NB4 (cell line): ENCODE measurements at regions not wholly inside any gene's neighbourhood (a gene's known extent, or its start where the extent isn't known, plus 50 kb on each side); places are given as distances from the start of the nearest gene placed in this dataset.
"Not testable (repeated sequence)": the region's sequence is repeated elsewhere in the genome, so short reads cannot be mapped to it uniquely, and the experiment has no call there.

ENCODE experiments used
- DNase-seq: peaks from one replicate; pipeline ENCODE4 v3.0.0; 2010; ENCODE audit warnings: low read depth
- H3K4me3 ChIP-seq: one replicate; pipeline ENCODE4 v1.5.1; 2011; ENCODE audit warnings: mild to moderate bottlenecking, low read depth, low read length, moderate library complexity
- CTCF ChIP-seq: IDR thresholded peaks from one replicate; pipeline ENCODE4 v1.5.1; 2012; ENCODE audit warnings: low read depth, low read length
- MYC ChIP-seq: IDR thresholded peaks from 2 replicates; pipeline ENCODE4 v1.6.1; 2011; ENCODE audit warnings: low read depth, low read length
- POLR2A ChIP-seq: IDR thresholded peaks from 2 replicates; pipeline ENCODE4 v1.6.1; 2011; ENCODE audit warnings: mild to moderate bottlenecking; ENCODE audit not compliant: insufficient read length; ENCODE audit errors: extremely low read depth
- TF ChIP-seq, protein P1 (sequence below): IDR thresholded peaks from 2 replicates; pipeline ENCODE4 v1.6.1; 2011; ENCODE audit warnings: low read depth, low read length

- DNase-seq: no peak
- TF ChIP-seq CTCF (no peak), MYC (no peak), POLR2A (no peak)
- TF ChIP-seq, protein P1, sequence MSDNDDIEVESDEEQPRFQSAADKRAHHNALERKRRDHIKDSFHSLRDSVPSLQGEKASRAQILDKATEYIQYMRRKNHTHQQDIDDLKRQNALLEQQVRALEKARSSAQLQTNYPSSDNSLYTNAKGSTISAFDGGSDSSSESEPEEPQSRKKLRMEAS: no peak
- H3K4me3 ChIP-seq: no peak overlapping the region
These were observed 116.2 kb downstream of the BMP4 start for GRCh38 chr14:53840444-53840843.

GRCh38 chr14:53838374-53838773 is 118.3 kb downstream of the BMP4 start:
- no peak overlapping the region for H3K4me3 ChIP-seq
- DNase-seq: no peak
- TF ChIP-seq POLR2A (no peak), MYC (no peak), CTCF (no peak)
- TF ChIP-seq, protein P1: no peak

GRCh38 chr14:53837656-53838055 is 119.0 kb downstream of the BMP4 start:
- H3K4me3 ChIP-seq, DNase-seq: not testable (repeated sequence)

- no peak for DNase-seq
- no peak overlapping the region for H3K4me3 ChIP-seq
- TF ChIP-seq, protein P1: no peak
- TF ChIP-seq CTCF (no peak), POLR2A (no peak), MYC (no peak)
These were observed 120.1 kb downstream of the BMP4 start for GRCh38 chr14:53836551-53836950.

DNA sequence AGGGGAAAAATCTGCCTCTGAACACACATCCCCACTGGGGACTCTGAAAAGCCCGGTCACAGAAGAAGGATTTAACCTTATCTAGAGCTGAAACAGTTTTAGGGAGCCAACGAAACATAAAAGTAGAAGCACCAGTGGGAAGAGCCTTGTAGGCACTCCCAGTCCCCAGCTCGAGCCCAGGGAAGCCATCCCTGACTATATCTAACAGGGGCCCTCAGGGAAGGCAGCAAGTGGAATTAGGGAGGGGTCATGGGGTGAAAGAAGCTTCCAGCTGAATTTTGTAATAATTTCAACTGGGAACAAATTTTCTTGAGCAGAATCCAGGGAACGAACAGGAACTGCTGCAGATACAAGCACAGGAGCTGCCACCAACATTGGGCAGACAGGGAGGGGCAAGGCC is 127.8 kb downstream of the BMP4 start:
- H3K4me3 ChIP-seq: no peak overlapping the region
- no peak for DNase-seq
- TF ChIP-seq CTCF (no peak), POLR2A (no peak), MYC (no peak)
- TF ChIP-seq, protein P1: no peak

- H3K4me3 ChIP-seq: no peak overlapping the region
- DNase-seq: no peak
- TF ChIP-seq, protein P1: no peak
- TF ChIP-seq POLR2A (no peak), MYC (no peak), CTCF (no peak)
These were observed 132.6 kb downstream of the BMP4 start for GRCh38 chr14:53824061-53824460.
